Prostate gland (tissue), 1 donor: ENCODE measurements at regions not wholly inside any gene's neighbourhood (a gene's known extent, or its start where the extent isn't known, plus 50 kb on each side); places are given as distances from the start of the nearest gene placed in this dataset.

ENCODE experiments used
- POLR2A ChIP-seq: fragments of 450-650 bp; IDR thresholded peaks from one replicate; pipeline ENCODE4 v1.6.1; 2016; ENCODE audit warnings: antibody characterized with exemption, mild to moderate bottlenecking
- POLR2AphosphoS5 ChIP-seq: sonication (generic); formaldehyde crosslinking; IDR thresholded peaks from one replicate; pipeline ENCODE4 v1.6.1; 2017; ENCODE audit warnings: antibody characterized with exemption

- TF ChIP-seq POLR2A (no peak), POLR2AphosphoS5 (no peak)
Measured at GRCh38 chr1:13935336-13935735, 235.3 kb downstream of the PRDM2 start.
